Mesothelial cell of epicardium (in vitro differentiated cells): ENCODE measurements at regions not wholly inside any gene's neighbourhood (a gene's known extent, or its start where the extent isn't known, plus 50 kb on each side); places are given as distances from the start of the nearest gene placed in this dataset.

Source experiments
- DNase-seq, 2 experiments: peaks; one replicate each; pipeline ENCODE4 v3.0.0; 2021; ENCODE audit warnings: low spot score in 2 of 2; ENCODE audit not compliant: unreplicated experiment in 2 of 2
- H3K27ac Mint-ChIP-seq: 2 replicates; pipeline ENCODE4 v1.8.0; 2021; ENCODE audit warnings: mixed read lengths
- H3K27me3 Mint-ChIP-seq: 2 replicates; pipeline ENCODE4 v1.8.0; 2021; ENCODE audit warnings: low read depth, mixed read lengths
- H3K36me3 Mint-ChIP-seq: 2 replicates; pipeline ENCODE4 v1.8.0; 2021; ENCODE audit warnings: mixed read lengths
- H3K4me1 Mint-ChIP-seq: 2 replicates; pipeline ENCODE4 v1.8.0; 2021; ENCODE audit warnings: mixed read lengths
- H3K4me3 Mint-ChIP-seq: 2 replicates; pipeline ENCODE4 v1.8.0; 2021; ENCODE audit warnings: mild to moderate bottlenecking, moderate library complexity, mixed read lengths
- H3K9me3 Mint-ChIP-seq: 2 replicates; pipeline ENCODE4 v1.8.0; 2021; ENCODE audit warnings: mixed read lengths
- CTCF ChIP-seq: fragments of 200-600 bp; sonication (generic); IDR thresholded peaks from one replicate; pipeline ENCODE4 v1.5.0; 2021; ENCODE audit warnings: antibody characterized with exemption; ENCODE audit not compliant: unreplicated experiment

- Mint-ChIP-seq H3K27me3 (no peaks in the 10 kb centered on the region), H3K4me3 (no peak overlapping the region), H3K9me3 (no peaks in the 10 kb centered on the region), H3K36me3 (no peaks in the 10 kb centered on the region), H3K4me1 (peaks cover 20% of the 10 kb centered on the region), H3K27ac (no peak overlapping the region)
- DNase-seq = no peak
- no peak for TF ChIP-seq CTCF
Observed at GRCh38 chr11:38302564-38302963, 1704.5 kb upstream of the RAG2 start.

- H3K4me3 Mint-ChIP-seq = no peak overlapping the region
- TF ChIP-seq CTCF = no peak
- H3K36me3 Mint-ChIP-seq = peaks cover 1% of the 10 kb centered on the region
- DNase-seq = no peak
- no peak overlapping the region for H3K27ac Mint-ChIP-seq
- H3K4me1 Mint-ChIP-seq = peaks cover 12% of the 10 kb centered on the region
- no peaks in the 10 kb centered on the region for H3K27me3 Mint-ChIP-seq
- H3K9me3 Mint-ChIP-seq = peaks cover 1% of the 10 kb centered on the region
Observed at GRCh38 chr11:38300570-38300969, 1702.5 kb upstream of the RAG2 start.

GRCh38 chr11:38296211-38296776 is 1698.3 kb upstream of the RAG2 start:
- no peak overlapping the region for H3K27ac Mint-ChIP-seq
- H3K4me3 Mint-ChIP-seq = no peak overlapping the region
- H3K36me3 Mint-ChIP-seq = peaks cover 4% of the 10 kb centered on the region
- H3K4me1 Mint-ChIP-seq = peaks cover 8% of the 10 kb centered on the region
- DNase-seq = no peak
- TF ChIP-seq CTCF = no peak
- H3K9me3 Mint-ChIP-seq = peaks cover 12% of the 10 kb centered on the region
- H3K27me3 Mint-ChIP-seq = no peaks in the 10 kb centered on the region

- Mint-ChIP-seq H3K4me3 (no peak overlapping the region), H3K36me3 (no peaks in the 10 kb centered on the region), H3K9me3 (peaks cover 5% of the 10 kb centered on the region), H3K4me1 (peaks cover 8% of the 10 kb centered on the region), H3K27me3 (no peaks in the 10 kb centered on the region), H3K27ac (no peak overlapping the region)
- DNase-seq = no peak
- no peak for TF ChIP-seq CTCF
Observed at GRCh38 chr11:38282718-38283117, 1684.7 kb upstream of the RAG2 start.

- Mint-ChIP-seq H3K27me3 (no peaks in the 10 kb centered on the region), H3K9me3 (peaks cover 5% of the 10 kb centered on the region), H3K4me3 (no peak overlapping the region), H3K36me3 (no peaks in the 10 kb centered on the region), H3K4me1 (peaks cover 13% of the 10 kb centered on the region), H3K27ac (no peak overlapping the region)
- no peak for TF ChIP-seq CTCF
- no peak for DNase-seq
Observed at GRCh38 chr11:38278457-38279141, 1680.6 kb upstream of the RAG2 start.
